GM19043 (cell line): ENCODE measurements at regions not wholly inside any gene's neighbourhood (a gene's known extent, or its start where the extent isn't known, plus 50 kb on each side); places are given as distances from the start of the nearest gene placed in this dataset.

Experiments used
- ATAC-seq: cut with Tn5 transposase; IDR thresholded peaks from one replicate; pipeline ENCODE4 v1.9.1; 2021; ENCODE audit warnings: low read depth; ENCODE audit not compliant: unreplicated experiment

- ATAC-seq = no peak
Measured at GRCh38 chr1:226816576-226816975, 53.8 kb upstream of the PSEN2 start.

DNA sequence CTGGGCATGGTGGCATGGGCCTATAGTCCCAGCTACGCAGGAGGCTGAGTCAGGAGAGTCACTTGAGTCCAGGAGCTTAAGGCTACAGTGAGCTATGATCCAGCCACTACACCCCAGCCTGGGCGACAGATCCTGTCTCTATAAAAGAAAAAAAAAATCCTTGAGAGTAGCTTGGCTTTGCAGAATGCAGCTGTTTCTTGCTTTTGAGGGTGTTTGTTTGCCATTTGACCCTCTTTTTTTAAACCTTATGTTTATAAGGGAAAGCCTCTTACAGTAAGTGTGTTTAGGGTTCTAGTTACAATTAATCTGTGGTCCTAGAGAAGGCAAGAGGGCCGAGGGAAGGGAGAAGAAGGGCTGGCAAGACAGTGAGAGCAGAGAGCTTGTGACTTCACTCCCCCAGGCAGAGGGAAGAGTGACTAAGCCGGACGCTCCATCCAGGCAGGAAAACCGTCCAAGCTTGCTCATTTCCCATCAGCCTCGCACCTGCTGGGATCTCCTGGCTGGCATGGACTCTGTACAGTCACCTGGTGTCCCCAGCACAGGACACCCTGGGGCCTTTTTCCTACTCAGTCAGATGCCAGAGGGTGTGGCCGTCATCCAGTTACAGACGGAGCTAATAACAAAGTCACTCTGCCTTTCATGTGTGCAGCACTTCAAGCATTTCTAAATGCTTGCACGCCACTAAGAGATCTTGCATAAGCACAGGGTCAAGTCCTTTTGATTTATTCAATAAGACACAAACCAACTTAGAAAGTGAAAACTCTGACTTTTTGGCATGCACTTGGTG, 55.5 kb upstream of the PSEN2 start:
- no peak for ATAC-seq

DNA sequence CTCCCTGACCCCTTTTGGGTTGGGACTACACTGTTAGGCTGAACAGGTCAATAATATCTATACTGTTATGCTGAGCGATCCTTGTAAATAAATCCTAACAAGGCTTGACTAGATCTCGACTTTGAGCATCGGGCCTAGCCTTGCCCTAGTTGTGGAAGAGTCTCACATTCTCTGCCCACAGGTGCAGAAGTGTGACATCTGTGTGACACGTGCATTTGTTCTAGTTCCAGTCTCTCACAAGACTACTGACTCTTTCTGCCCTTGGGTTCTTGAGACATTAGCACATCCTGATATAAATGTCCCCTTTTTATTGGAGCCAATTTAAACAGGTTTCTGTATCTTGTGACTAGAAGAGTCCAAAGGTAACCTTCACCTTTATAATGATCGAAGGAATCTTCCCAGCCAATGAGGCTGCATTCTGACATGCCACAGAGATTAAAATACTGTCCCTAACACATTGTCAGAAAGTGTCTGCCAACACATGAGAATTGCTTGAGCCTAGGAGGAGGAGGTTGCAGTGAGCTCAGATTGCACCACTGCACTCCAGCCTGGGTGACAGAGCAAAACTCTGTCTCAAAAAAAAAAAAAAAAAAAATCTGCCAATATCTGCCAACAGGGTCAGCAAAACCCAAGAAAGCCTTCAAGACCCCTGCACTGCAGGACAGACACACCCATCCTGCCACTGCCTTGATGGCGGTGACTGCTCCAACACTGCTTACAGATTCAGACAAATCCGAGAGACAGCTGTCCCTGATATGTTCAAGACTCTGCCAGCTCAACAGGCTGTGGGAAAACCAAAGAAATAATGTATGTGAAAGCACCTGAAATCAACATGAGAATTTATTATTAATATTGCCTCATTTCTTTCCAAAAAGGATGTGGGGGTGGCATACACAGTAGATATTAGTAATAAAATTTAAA, 56.5 kb upstream of the PSEN2 start:
- no peak for ATAC-seq

GRCh38 chr1:226810681-226811080, 59.7 kb upstream of the PSEN2 start:
- ATAC-seq = no peak

- no peak for ATAC-seq
Measured at GRCh38 chr1:226809785-226810571, 60.4 kb upstream of the PSEN2 start.

DNA sequence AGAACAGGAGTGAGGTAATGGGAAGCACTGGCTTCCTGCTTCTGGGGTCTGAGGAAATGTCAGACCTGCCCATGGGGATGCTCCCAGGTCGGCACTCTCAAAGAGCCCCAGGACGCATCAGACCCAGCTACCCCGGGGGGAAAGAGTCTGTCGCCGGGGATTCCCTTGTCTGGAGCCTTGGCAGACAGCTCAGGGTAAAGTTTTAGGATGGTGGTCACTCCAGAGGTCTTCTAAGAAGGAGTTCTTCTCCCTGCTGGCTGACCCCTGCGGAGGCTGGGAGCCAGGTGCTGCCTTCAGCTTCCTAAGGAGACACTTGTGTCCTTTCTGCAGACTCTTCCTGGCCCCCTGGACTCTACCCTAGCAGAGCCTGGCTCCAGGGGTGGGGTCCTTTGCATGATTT, 61.9 kb upstream of the PSEN2 start:
- ATAC-seq = no peak

DNA sequence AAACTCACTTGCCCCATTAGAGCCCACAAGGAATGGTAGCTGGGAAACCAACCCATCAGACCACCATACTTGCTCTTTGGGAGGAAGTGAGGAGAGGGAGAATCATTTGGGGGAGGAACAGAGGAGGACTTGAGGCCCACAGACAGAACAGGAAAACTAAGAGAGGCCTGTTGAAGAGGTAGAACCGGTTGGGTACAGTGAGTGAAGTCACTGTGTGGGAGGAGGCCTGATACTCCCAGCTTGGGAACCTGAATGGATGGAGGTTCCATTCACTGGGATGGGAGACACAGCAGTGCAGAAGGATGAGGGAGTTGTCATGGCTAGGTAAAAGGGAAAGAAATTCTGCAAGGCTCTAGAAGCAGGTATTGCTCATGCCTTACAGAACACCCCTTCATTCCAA, 63.4 kb upstream of the PSEN2 start:
- no peak for ATAC-seq

GRCh38 chr1:226804907-226805759, 65.3 kb upstream of the PSEN2 start:
- no peak for ATAC-seq

GRCh38 chr1:226800763-226801380, 61.8 kb upstream of the ITPKB start:
- ATAC-seq = no peak

- ATAC-seq = no peak
Measured at GRCh38 chr1:226799634-226800281, 60.7 kb upstream of the ITPKB start.

GRCh38 chr1:226798427-226799411, 59.6 kb upstream of the ITPKB start:
- peak; percentile 59 for ATAC-seq

GRCh38 chr1:226797151-226797550, 58.1 kb upstream of the ITPKB start:
- ATAC-seq = no peak

DNA sequence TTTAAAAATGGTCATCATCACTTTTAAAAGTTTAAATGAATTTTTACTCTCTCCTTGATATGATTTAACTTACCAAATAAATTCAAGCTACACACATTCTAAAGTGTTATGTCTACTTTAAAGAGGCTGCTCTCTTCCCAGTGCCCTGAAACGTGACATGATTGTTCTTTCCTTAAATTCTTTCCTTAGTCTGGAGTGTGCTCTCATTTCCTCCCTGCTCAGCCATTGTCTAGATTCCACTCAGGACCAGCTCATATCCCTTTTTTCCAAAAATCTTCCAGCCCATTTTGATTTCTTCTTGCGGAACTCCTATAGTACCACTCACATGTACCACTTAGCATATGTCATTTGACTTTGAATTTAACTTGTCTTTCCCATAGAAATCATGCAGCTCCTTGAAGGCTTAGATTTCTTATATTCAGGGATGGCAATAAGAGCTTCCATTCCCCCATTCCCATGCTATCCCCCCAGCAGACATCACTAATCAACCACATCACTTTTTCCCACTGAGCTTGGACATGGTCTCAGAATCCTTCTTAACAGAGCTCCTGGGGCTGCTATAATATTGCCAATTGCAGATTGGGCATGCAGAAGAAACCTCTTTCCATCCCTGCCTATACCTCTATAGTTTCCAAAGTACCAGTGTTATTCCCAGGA, 54.7 kb upstream of the ITPKB start:
- ATAC-seq = no peak

- ATAC-seq = no peak
Measured at GRCh38 chr1:226792368-226792767, 53.3 kb upstream of the ITPKB start.

DNA sequence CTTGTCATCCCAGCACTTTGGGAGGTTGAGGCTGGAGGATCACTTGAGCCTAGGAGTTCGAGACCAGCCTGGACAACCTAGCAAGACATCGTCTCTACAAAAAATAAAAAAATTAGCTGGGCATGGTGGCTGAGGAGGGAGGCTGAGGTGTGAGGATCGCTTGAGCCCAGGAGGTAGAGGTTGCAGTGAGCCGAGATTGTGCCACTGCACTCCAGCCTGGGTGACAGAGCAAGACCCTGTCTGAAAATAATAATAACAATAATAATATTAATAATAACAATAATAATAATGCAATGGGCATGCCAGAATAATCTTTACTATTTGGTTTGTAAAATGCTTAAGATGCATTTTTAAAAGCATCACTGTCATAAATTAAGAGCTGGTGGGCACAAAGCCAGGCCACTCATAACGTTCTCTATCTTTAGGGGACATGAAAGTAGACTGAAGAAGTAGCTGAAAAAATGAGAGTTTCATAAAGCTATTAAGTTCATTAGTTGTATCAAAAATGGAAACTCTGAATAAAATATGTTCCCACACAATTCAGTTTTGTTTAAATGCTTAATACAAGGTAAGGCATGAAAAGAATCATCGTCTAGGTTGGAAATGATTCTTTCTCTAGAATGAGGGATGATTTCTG, 51.6 kb upstream of the ITPKB start:
- no peak for ATAC-seq

GRCh38 chr1:226788965-226789364, 49.9 kb upstream of the ITPKB start:
- ATAC-seq = peak; percentile 56
